Loucy (cell line): ENCODE measurements at regions not wholly inside any gene's neighbourhood (a gene's known extent, or its start where the extent isn't known, plus 50 kb on each side); places are given as distances from the start of the nearest gene placed in this dataset.

ENCODE experiments used
- EZH2phosphoT487 ChIP-seq: fragments of 200-600 bp; IDR thresholded peaks from 2 replicates; pipeline ENCODE4 v1.6.1; 2018; ENCODE audit warnings: antibody characterized with exemption, mild to moderate bottlenecking, moderate library complexity, borderline replicate concordance
- TF ChIP-seq, protein P1 (sequence below): fragments of 200-600 bp; sonication (generic); conservative IDR thresholded peaks from 2 replicates; pipeline ENCODE4 v1.5.1; 2014; ENCODE audit warnings: mild to moderate bottlenecking, antibody characterized with exemption, low read length

DNA sequence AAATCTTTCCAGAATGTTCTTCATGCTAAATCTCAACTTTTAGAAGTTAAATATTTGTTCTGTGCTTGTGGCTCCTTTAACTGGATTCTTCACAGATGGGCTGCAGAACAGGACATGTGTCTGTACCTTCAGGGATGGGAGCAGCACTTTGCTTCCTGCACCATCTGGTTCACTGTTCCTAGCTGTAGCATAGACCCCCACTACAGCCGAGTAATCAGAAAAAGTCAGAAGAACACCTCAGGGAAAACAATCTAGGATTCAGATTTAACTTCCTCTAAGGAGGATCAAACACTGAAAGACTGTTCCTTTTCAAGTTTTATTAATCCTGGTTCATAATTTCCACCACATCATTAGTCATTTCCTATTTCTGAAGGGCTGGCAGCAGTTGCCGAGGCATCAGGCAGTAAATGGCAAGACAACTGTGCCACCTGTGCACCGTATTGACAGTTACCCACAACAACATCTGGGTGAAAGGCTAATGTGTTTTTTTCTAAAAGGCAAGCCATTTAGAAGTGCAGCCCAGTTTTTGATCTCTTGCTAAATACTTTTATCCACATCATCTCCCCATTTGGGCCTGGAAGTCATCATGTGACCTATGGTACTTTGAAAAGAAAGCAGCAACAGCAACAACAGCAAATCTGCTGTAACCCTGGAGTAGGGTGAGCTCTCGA lies 212.8 kb upstream of the BMP4 start:
- TF ChIP-seq, protein P1, sequence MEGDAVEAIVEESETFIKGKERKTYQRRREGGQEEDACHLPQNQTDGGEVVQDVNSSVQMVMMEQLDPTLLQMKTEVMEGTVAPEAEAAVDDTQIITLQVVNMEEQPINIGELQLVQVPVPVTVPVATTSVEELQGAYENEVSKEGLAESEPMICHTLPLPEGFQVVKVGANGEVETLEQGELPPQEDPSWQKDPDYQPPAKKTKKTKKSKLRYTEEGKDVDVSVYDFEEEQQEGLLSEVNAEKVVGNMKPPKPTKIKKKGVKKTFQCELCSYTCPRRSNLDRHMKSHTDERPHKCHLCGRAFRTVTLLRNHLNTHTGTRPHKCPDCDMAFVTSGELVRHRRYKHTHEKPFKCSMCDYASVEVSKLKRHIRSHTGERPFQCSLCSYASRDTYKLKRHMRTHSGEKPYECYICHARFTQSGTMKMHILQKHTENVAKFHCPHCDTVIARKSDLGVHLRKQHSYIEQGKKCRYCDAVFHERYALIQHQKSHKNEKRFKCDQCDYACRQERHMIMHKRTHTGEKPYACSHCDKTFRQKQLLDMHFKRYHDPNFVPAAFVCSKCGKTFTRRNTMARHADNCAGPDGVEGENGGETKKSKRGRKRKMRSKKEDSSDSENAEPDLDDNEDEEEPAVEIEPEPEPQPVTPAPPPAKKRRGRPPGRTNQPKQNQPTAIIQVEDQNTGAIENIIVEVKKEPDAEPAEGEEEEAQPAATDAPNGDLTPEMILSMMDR: no peak
- no peak for TF ChIP-seq EZH2phosphoT487
